ENCODE measurements at regions not wholly inside any gene's neighbourhood (a gene's known extent, or its start where the extent isn't known, plus 50 kb on each side); places are given as distances from the start of the nearest gene placed in this dataset.

DNA sequence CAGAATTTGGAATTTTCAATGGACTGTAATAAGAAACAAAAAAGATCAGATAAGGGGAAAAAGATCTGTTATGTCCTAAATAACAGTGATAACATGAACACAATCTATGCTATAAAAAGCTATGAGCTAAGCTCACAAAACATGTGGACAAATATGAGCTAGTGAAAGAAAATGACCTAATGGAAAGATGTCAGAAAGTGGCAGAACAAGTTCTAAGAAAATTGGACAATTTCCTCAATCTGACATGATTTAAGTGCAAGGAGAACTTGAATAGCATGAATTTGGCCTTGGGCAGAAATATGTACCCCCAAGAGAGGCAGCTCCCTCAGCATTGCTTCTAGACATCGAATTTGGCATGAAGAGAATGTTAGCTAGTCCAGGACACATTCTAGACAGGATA, 212.0 kb upstream of the PGR start:
- H3K4me3 ChIP-seq (ENCODE audit: low read depth, low read length) = no peak overlapping the region
- TF ChIP-seq MYC (IDR thresholded peaks at IDR 0.05; ENCODE audit: low read depth, low read length) (no peak), POLR2A (IDR thresholded peaks at IDR 0.05; ENCODE audit: extremely low read depth, insufficient read length) (no peak), MAX (IDR thresholded peaks at IDR 0.05; ENCODE audit: low read depth, low read length) (no peak)
- TF ChIP-seq, protein P1, sequence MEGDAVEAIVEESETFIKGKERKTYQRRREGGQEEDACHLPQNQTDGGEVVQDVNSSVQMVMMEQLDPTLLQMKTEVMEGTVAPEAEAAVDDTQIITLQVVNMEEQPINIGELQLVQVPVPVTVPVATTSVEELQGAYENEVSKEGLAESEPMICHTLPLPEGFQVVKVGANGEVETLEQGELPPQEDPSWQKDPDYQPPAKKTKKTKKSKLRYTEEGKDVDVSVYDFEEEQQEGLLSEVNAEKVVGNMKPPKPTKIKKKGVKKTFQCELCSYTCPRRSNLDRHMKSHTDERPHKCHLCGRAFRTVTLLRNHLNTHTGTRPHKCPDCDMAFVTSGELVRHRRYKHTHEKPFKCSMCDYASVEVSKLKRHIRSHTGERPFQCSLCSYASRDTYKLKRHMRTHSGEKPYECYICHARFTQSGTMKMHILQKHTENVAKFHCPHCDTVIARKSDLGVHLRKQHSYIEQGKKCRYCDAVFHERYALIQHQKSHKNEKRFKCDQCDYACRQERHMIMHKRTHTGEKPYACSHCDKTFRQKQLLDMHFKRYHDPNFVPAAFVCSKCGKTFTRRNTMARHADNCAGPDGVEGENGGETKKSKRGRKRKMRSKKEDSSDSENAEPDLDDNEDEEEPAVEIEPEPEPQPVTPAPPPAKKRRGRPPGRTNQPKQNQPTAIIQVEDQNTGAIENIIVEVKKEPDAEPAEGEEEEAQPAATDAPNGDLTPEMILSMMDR (IDR thresholded peaks at IDR 0.05; ENCODE audit: low read depth, low read length) = no peak
- no peak for DNase-seq (ENCODE audit: low read depth)

GRCh38 chr11:101336858-101337257, 207.2 kb upstream of the PGR start:
- DNase-seq (ENCODE audit: low read depth) = no peak
- TF ChIP-seq POLR2A (IDR thresholded peaks at IDR 0.05; ENCODE audit: extremely low read depth, insufficient read length) (no peak), MAX (IDR thresholded peaks at IDR 0.05; ENCODE audit: low read depth, low read length) (no peak)
- no peak overlapping the region for H3K4me3 ChIP-seq (ENCODE audit: low read depth, low read length)

GRCh38 chr11:101336155-101336554, 206.5 kb upstream of the PGR start:
- no peak for DNase-seq (ENCODE audit: low read depth)
- no peak overlapping the region for H3K4me3 ChIP-seq (ENCODE audit: low read depth, low read length)
- TF ChIP-seq MAX (IDR thresholded peaks at IDR 0.05; ENCODE audit: low read depth, low read length) = no peak
- TF ChIP-seq MYC (IDR thresholded peaks at IDR 0.05; ENCODE audit: low read depth, low read length) = no peak
- TF ChIP-seq, protein P1 (IDR thresholded peaks at IDR 0.05; ENCODE audit: low read depth, low read length) = no peak
- TF ChIP-seq POLR2A (IDR thresholded peaks at IDR 0.05; ENCODE audit: extremely low read depth, insufficient read length) = no peak

DNA sequence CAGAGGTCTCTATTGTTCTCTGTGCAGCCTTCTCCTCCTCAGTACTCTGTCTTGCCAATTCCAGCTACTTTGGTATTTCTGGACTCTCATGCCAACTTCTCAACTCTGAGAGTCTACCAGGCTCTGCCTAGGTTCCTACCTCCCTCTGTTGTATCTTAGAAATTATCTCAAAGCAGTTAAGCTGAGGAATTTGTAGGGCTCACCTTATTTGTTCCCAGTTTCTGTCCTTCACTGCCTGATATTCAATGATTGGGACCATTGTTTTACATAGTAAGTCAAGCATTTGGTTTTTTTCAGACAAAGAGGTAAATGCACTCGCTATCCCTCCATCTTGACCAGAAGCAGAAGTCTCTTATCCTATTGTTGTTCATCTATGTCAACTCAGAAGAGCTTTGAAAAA, 205.0 kb upstream of the PGR start:
- no peak for TF ChIP-seq MYC (IDR thresholded peaks at IDR 0.05; ENCODE audit: low read depth, low read length)
- TF ChIP-seq POLR2A (IDR thresholded peaks at IDR 0.05; ENCODE audit: extremely low read depth, insufficient read length) = no peak
- TF ChIP-seq, protein P1 (IDR thresholded peaks at IDR 0.05; ENCODE audit: low read depth, low read length) = no peak
- TF ChIP-seq MAX (IDR thresholded peaks at IDR 0.05; ENCODE audit: low read depth, low read length) = no peak
- no peak for DNase-seq (ENCODE audit: low read depth)
- no peak overlapping the region for H3K4me3 ChIP-seq (ENCODE audit: low read depth, low read length)

GRCh38 chr11:101331411-101331810, 201.8 kb upstream of the PGR start:
- no peak for TF ChIP-seq POLR2A (IDR thresholded peaks at IDR 0.05; ENCODE audit: extremely low read depth, insufficient read length)
- no peak for TF ChIP-seq MYC (IDR thresholded peaks at IDR 0.05; ENCODE audit: low read depth, low read length)
- no peak for TF ChIP-seq MAX (IDR thresholded peaks at IDR 0.05; ENCODE audit: low read depth, low read length)
- TF ChIP-seq, protein P1 (IDR thresholded peaks at IDR 0.05; ENCODE audit: low read depth, low read length) = no peak
- no peak overlapping the region for H3K4me3 ChIP-seq (ENCODE audit: low read depth, low read length)
- no peak for DNase-seq (ENCODE audit: low read depth)

DNA sequence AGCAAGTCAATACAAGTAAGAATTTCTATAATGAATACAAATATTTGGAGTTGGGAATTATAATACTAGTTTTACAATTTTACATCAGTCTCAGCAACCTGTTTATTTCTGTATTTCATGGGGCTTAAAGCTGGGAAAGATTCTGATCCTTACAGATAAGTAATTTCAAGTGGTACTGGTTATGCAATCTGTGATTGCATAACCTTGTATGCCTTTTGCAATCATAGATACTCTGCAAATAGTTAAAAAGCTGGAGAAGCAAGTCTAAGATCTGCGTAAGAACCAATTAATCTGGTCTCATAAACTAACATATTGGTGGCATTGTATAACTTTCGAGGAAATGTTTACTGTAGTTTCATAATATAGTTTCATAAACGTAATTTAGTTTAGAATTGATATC, 198.3 kb upstream of the PGR start:
- H3K4me3 ChIP-seq (ENCODE audit: low read depth, low read length) = no peak overlapping the region
- DNase-seq (ENCODE audit: low read depth) = peak; percentile 62
- TF ChIP-seq MAX (IDR thresholded peaks at IDR 0.05; ENCODE audit: low read depth, low read length) = no peak
- TF ChIP-seq MYC (IDR thresholded peaks at IDR 0.05; ENCODE audit: low read depth, low read length) = no peak
- no peak for TF ChIP-seq POLR2A (IDR thresholded peaks at IDR 0.05; ENCODE audit: extremely low read depth, insufficient read length)

DNA sequence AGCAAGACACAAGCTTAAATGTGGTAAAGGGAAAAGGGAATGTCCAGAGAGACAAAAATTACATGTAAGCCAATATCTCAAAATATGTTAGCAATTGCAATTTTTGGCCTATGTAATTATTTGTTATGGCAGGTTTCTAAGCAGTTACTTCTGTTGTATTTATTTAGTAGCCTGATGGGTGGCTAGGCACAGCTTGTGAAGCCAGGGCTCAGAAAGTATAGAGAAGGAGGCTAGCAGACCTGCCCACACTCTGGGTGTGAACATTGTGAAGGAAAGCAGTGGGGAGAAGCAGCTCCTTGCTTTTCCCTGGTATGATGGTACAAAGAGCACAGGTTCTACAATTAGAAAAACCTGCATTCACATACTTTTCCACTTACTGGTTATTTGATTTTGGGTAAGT, 196.5 kb upstream of the PGR start:
- no peak overlapping the region for H3K4me3 ChIP-seq (ENCODE audit: low read depth, low read length)
- TF ChIP-seq MYC (IDR thresholded peaks at IDR 0.05; ENCODE audit: low read depth, low read length) (no peak), POLR2A (IDR thresholded peaks at IDR 0.05; ENCODE audit: extremely low read depth, insufficient read length) (no peak), MAX (IDR thresholded peaks at IDR 0.05; ENCODE audit: low read depth, low read length) (no peak)
- TF ChIP-seq, protein P1 (IDR thresholded peaks at IDR 0.05; ENCODE audit: low read depth, low read length) = no peak
- DNase-seq (ENCODE audit: low read depth) = no peak

Measured in NB4 (cell line).